ENCODE measurements at regions not wholly inside any gene's neighbourhood (a gene's known extent, or its start where the extent isn't known, plus 50 kb on each side); places are given as distances from the start of the nearest gene placed in this dataset.

DNA sequence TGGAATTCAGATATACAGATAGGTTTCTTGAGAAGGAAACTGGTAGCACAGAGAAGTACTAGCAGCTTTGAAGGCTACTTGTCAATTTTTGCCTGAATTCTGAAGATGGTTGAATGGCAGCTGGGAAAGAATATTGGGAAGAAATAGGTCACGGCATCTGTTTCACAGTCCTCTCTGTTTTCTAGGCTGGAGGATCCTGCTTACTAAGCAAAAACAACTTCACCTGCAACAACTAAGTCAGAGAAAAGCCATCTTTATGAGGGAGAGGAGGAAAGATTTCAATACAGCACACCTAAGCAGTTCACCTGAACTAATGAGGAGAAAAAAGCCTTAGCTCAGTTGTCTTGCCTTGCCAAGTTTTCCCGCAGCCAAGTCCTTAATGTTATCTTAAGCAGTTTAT lies 975.5 kb upstream of the EPHA7 start:
- TF ChIP-seq, protein P1, sequence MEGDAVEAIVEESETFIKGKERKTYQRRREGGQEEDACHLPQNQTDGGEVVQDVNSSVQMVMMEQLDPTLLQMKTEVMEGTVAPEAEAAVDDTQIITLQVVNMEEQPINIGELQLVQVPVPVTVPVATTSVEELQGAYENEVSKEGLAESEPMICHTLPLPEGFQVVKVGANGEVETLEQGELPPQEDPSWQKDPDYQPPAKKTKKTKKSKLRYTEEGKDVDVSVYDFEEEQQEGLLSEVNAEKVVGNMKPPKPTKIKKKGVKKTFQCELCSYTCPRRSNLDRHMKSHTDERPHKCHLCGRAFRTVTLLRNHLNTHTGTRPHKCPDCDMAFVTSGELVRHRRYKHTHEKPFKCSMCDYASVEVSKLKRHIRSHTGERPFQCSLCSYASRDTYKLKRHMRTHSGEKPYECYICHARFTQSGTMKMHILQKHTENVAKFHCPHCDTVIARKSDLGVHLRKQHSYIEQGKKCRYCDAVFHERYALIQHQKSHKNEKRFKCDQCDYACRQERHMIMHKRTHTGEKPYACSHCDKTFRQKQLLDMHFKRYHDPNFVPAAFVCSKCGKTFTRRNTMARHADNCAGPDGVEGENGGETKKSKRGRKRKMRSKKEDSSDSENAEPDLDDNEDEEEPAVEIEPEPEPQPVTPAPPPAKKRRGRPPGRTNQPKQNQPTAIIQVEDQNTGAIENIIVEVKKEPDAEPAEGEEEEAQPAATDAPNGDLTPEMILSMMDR (IDR thresholded peaks at IDR 0.05), result no peak
- no peak for TF ChIP-seq EP300 (IDR thresholded peaks at IDR 0.05)

Measured in ovary (tissue), 3 donors.